Kidney tubule cell (primary cell): ENCODE measurements at regions not wholly inside any gene's neighbourhood (a gene's known extent, or its start where the extent isn't known, plus 50 kb on each side); places are given as distances from the start of the nearest gene placed in this dataset.
"Not testable (repeated sequence)": the region's sequence is repeated elsewhere in the genome, so short reads cannot be mapped to it uniquely, and the experiment has no call there.

Experiments used
- DNase-seq: peaks from one replicate; pipeline ENCODE4 v3.0.0-alpha.2; 2018; ENCODE audit warnings: low spot score

- DNase-seq, result not testable (repeated sequence)
Measured at GRCh38 chr21:5975719-5976118, 4545.7 kb upstream of the TPTE start.

DNA sequence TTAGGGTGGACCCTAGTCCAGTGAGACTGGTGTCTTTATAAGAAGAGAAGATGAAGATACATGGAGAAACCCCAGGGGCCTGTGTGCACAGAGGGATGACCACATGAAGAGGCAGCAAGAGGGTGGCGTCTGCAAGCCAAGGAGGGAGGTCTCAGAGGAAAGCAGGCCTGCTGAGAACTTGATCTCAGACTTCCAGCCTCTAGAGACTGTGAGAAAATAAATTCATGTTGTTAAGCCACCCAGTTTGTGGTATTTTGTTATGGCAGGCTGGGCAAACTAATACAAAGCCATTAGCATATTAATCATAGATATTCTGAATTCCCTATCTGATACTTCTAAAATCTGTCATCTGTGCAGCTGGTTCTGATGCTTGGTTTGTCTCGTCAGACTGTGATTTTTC, 4523.8 kb upstream of the TPTE start:
- DNase-seq, result not testable (repeated sequence)

GRCh38 chr21:6015422-6016057, 4505.8 kb upstream of the TPTE start:
- DNase-seq, result not testable (repeated sequence)

- DNase-seq, result not testable (repeated sequence)
Measured at GRCh38 chr21:6020460-6020859, 4500.9 kb upstream of the TPTE start.

DNA sequence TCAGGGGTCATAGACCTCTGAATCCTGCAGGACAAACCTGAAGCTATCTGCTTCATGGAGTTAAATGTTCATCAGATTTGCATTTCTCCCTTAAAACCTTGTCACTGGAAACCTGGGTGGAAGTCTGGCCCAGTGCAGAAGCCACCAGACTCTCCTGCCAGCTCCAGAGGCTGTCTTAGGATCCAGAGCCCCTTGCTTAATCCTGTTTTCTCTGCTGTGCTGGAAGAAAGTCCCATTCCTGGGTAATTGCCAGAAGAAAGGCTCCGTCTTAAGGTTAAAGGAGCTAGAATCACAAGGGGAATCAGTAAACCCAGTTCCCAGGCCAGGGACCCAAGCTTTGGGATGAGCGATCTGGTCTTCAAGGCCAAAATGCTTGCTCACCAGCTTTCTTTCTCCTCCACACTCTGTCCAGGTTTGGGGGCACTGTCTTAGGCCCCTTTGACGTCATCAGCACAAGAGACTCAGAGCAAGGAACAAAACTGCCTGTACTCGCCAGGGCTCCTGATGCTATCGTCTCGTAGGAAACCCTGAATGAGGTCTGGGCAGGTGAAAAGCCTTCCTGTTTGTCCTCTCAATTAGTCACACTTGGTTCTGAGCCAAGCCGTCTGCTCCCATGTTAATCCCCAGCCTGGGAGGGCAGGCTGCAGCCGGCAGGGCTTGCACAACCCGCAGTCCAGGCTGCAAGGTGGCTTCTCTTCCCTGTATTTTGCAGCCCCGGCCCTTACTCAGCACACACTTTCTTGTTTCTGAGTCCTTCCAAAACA, 4500.2 kb upstream of the TPTE start:
- not testable (repeated sequence) for DNase-seq

DNA sequence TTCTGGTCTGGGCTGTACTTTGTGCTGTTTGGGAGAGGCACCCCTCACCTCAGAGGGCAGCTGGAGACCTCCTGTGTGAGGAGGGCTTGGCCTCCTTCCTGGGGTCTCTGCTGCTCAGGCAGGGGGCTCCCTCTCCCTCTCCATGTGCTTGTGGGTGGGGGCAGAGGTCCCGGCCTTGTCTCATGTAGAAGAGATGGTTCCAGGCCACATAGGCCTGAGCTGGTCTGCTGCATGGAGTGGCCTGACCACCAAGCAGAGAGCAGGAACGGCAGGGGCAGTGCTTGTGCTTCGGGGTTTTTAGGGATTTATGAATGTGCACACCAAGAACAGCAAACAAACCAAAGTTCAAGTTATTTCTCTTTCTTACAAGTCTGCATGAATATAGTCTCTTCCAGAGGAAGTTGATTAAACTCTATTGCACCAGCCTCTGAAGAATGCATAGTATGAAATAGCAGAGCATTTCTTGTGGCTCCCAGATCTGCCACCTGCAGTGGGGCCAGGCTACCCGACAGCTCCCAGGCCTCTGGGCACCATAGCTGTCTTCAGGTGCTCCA, 4499.6 kb upstream of the TPTE start:
- DNase-seq, result not testable (repeated sequence)

DNA sequence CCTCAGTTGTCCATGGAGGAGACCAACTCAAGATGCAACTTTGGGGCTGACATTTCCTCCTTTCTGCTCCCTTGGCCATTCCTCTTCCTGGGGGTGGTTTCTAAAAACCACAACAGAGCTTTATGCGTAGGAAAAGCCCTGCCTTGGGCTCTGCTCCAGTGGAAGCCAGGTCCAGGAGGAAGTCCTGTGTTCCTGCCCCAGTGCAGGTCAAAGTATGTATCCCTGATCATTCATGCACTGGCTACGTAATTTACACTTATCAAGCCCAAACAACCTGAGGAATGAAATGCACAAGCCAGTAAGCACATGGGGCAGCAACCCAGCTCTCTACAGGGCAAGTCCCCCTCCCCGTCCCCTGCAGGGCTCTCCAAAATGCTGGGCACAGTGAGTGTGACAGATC, 4498.1 kb upstream of the TPTE start:
- not testable (repeated sequence) for DNase-seq

DNA sequence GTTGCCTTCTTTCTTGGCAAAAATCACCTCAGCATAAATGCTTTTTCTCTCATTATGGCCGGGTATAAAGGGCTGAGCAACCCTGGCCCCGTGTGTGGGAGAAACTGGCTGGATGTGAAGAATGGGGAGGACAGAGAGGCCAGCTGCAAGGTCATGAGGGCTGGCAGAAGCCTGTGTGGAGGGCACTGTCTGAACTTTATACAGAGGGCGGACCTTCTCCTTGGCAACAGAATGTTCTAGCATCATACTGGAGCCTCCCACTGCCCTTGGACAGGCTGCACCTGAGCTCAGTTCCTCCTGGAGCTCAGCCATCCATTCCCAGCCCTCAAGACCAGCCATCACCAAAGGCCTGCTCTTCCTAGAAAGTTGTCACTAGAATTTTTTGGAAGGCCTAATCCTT, 4496.2 kb upstream of the TPTE start:
- DNase-seq, result not testable (repeated sequence)

- not testable (repeated sequence) for DNase-seq
Measured at GRCh38 chr21:6027497-6027896, 4493.9 kb upstream of the TPTE start.

DNA sequence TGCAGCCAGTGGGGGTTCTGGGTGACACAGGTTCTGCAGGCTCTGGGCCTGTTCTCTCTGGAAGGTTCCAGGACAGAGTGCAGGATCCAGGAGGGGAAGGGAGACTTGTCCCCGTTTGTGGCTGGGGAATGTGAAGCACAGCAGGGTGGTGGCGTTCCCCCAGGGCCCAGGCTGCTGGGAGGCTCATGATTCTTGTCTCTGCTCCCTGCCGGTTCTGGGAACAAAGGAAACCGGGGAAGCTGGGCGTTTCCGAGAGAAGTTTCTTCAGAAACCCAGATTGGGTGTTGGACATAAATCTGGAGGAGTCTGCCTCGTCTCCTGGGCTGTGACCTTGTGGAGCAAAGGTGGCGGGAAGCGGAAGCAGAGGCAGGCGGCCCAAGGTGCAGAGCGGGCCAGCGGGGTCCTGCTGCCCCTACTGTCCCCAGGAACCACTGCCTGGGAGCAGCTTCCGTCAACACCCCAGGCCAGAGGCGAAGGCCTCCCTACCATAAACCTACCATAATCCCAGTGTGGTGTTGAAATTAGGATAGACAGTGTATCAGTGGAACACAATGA, 4487.2 kb upstream of the TPTE start:
- not testable (repeated sequence) for DNase-seq

DNA sequence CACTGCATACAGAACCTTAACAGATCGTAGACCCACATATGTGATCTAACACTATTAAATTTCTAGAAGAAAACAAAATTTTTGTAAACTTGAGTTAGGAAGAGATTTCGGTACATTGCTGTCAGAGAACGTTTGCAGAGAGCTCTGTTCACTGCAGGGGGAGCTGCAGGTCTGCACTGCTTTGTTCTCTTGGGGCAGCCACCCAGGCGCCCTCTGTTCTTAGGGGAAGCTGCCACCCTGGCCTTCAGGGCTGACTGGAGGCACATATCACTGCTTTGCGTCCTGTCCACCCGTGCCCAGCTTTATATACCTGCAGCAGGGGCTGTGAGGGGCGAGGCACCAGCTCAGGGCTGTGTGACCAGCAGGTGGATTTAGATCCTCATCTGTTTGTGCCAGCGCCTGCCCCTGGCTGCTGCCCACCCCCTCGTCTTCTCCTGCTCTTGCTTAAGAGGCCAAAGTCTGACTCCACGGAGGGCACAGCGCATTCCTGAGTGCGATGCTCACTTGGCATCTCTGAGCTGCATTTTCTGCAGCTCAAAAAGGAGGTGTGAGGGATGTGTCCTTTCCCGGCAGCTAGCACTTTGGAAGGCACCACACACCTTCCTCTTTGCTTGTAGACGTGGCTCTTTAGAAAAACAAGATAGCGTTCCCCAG, 4486.4 kb upstream of the TPTE start:
- DNase-seq, result not testable (repeated sequence)

GRCh38 chr21:6035474-6036155, 4485.8 kb upstream of the TPTE start:
- not testable (repeated sequence) for DNase-seq

- DNase-seq, result not testable (repeated sequence)
Measured at GRCh38 chr21:6039224-6039623, 4482.2 kb upstream of the TPTE start.

- not testable (repeated sequence) for DNase-seq
Measured at GRCh38 chr21:6040095-6040494, 4481.3 kb upstream of the TPTE start.

- DNase-seq, result not testable (repeated sequence)
Measured at GRCh38 chr21:6043430-6044275, 4477.7 kb upstream of the TPTE start.

- not testable (repeated sequence) for DNase-seq
Measured at GRCh38 chr21:6044695-6045094, 4476.7 kb upstream of the TPTE start.

- DNase-seq, result not testable (repeated sequence)
Measured at GRCh38 chr21:6049930-6050329, 4471.5 kb upstream of the TPTE start.

DNA sequence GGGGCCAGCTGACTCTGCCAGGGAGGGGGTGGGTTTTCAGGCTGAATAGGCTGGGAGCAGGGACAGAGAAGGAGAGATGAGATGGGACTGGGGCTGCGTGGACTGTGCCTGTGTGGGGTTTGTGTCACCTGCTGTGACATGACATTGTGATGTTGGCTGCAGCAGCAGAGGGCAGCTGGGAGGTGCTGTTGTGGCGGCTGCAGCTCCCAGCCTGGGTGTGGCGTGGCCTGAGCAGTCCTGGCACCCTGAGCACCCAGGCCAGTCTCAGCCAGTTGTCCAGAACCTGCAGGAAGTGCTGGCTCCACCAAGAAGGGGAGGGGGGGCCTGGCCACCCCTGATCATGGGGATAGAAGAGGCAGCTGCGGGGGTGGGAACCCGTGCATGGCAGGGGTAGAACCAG, 4469.3 kb upstream of the TPTE start:
- DNase-seq, result not testable (repeated sequence)

DNA sequence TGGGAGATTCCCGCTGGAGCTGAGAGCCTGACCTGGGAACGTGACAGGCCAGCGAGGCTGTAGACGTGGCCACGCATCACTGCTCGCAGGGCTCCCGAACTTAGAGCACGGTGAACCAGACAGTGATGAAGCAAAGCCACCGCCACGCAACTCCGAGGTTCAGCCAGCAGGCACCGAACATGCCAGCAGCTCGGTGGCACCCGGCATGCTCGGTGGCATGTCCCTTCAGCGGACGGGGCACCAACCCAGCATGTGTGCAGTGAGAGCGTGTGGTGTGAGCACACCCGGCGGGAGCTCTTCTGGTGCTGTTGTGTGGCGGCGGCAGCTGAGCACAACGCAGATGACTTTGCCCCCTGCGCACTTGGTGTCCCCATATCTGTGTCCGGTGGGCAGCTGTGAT, 4468.2 kb upstream of the TPTE start:
- DNase-seq, result not testable (repeated sequence)

DNA sequence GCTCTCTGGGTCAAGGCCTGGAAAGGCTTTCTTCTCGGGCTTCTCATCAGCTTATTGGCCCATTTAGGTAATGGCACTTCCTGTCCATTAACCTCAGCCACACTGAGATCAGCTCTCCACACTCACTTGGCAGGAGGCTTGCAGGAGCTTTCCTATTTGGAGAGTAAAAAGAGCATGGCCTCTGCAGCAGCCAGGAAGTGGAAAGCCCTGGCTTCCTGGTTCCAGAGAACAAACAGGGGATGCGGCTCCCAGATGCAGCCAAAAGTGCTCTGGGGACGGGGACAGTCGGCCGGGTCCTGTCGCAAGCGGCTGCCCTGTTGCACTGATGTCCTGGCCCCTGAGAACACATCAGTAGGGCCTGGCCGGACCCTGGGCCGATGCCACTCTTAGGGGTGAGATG, 4462.4 kb upstream of the TPTE start:
- not testable (repeated sequence) for DNase-seq
